HEK293 (cell line): ENCODE measurements at regions not wholly inside any gene's neighbourhood (a gene's known extent, or its start where the extent isn't known, plus 50 kb on each side); places are given as distances from the start of the nearest gene placed in this dataset.

Experiments
- CTCF ChIA-PET: fragments of 350-600 bp; formaldehyde crosslinking; extraction: SDS; loops from one replicate; lab custom pipeline; 2021; ENCODE audit warnings: antibody characterized with exemption; lab: Yijun Ruan, JAX
- POLR2A ChIA-PET: fragments of 300-600 bp; formaldehyde crosslinking; extraction: SDS; loops from one replicate; lab custom pipeline; 2020; ENCODE audit warnings: antibody characterized with exemption, inconsistent platforms; lab: Yijun Ruan, JAX
- H3K27ac ChIP-seq: fragments of 200-500 bp; sonication (Bioruptor generic); 2 replicates; pipeline ENCODE4 v1.5.1; 2014; ENCODE audit warnings: low read depth, low read length, control low read depth, inconsistent platforms; ENCODE audit errors: extremely low read depth
- H3K36me3 ChIP-seq, 2 experiments: fragments of 200-500 bp in 1 of 2; sonication (Bioruptor generic) in 1 of 2; 1 replicate in 1 of 2; 2 replicates in 1 of 2; pipeline ENCODE4 v1.5.1; 2014 to 2017; ENCODE audit warnings: inconsistent platforms in 2 of 2, low read length in 2 of 2; ENCODE audit not compliant: control insufficient read depth in 2 of 2, insufficient read depth in 1 of 2
- H3K4me1 ChIP-seq: fragments of 200-500 bp; sonication (Bioruptor generic); 2 replicates; pipeline ENCODE4 v1.5.1; 2014; ENCODE audit warnings: mild to moderate bottlenecking, low read length, inconsistent platforms; ENCODE audit not compliant: control insufficient read depth, insufficient read depth
- H3K4me3 ChIP-seq: 2 replicates; pipeline ENCODE4 v1.5.1; 2011; ENCODE audit warnings: low read depth, mild to moderate bottlenecking, control low read depth, low read length, moderate library complexity
- H3K9me3 ChIP-seq: fragments of 200-500 bp; sonication (Bioruptor generic); 2 replicates; pipeline ENCODE4 v1.5.1; 2014; ENCODE audit warnings: low read depth, low read length, inconsistent platforms; ENCODE audit not compliant: control insufficient read depth, insufficient read depth
- OVOL3 ChIP-seq: fragments of 450-650 bp; formaldehyde crosslinking; IDR thresholded peaks from 2 replicates; pipeline ENCODE4 v1.5.1; 2016; ENCODE audit warnings: missing biosample characterization, missing genetic modification characterization
- SP7 ChIP-seq: fragments of 450-650 bp; formaldehyde crosslinking; IDR thresholded peaks from 2 replicates; pipeline ENCODE4 v1.5.1; 2016; ENCODE audit warnings: missing biosample characterization, missing genetic modification characterization
- WT1 ChIP-seq: fragments of 450-650 bp; formaldehyde crosslinking; IDR thresholded peaks from 2 replicates; pipeline ENCODE4 v1.5.1; 2016; ENCODE audit warnings: missing biosample characterization, missing genetic modification characterization
- ZBTB7A ChIP-seq: fragments of 450-650 bp; formaldehyde crosslinking; IDR thresholded peaks from 2 replicates; pipeline ENCODE4 v1.5.1; 2016; ENCODE audit warnings: low read depth, missing biosample characterization, missing genetic modification characterization
- ZNF184 ChIP-seq: fragments of 450-650 bp; IDR thresholded peaks from 2 replicates; pipeline ENCODE4 v1.5.1; 2018; ENCODE audit warnings: missing biosample characterization, mild to moderate bottlenecking, missing genetic modification characterization
- ZNF239 ChIP-seq: fragments of 450-650 bp; formaldehyde crosslinking; IDR thresholded peaks from 2 replicates; pipeline ENCODE4 v1.5.1; 2016; ENCODE audit warnings: missing biosample characterization, missing genetic modification characterization
- ZNF350 ChIP-seq: fragments of 450-650 bp; formaldehyde crosslinking; IDR thresholded peaks from 2 replicates; pipeline ENCODE4 v1.5.0; 2017; ENCODE audit warnings: missing biosample characterization, mild to moderate bottlenecking, missing genetic modification characterization
- ZNF433 ChIP-seq: fragments of 450-650 bp; formaldehyde crosslinking; IDR thresholded peaks from 2 replicates; pipeline ENCODE4 v1.5.1; 2016; ENCODE audit warnings: missing biosample characterization, missing genetic modification characterization, low read depth
- ZNF529 ChIP-seq: fragments of 450-650 bp; formaldehyde crosslinking; IDR thresholded peaks from 2 replicates; pipeline ENCODE4 v1.5.1; 2017; ENCODE audit warnings: missing genetic modification characterization, missing biosample characterization; ENCODE audit not compliant: insufficient replicate concordance
- ZNF701 ChIP-seq: fragments of 450-650 bp; formaldehyde crosslinking; IDR thresholded peaks from 2 replicates; pipeline ENCODE4 v1.5.1; 2016; ENCODE audit warnings: missing biosample characterization, missing genetic modification characterization
- TF ChIP-seq, protein P1 (sequence below): fragments of 450-650 bp; IDR thresholded peaks from 2 replicates; pipeline ENCODE4 v1.5.1; 2018; ENCODE audit warnings: missing biosample characterization, mild to moderate bottlenecking, missing genetic modification characterization
- TF ChIP-seq, protein P2 (sequence below): fragments of 450-650 bp; formaldehyde crosslinking; IDR thresholded peaks from 2 replicates; pipeline ENCODE4; 2016; ENCODE audit warnings: missing biosample characterization, missing genetic modification characterization
- TF ChIP-seq, protein P3 (sequence below): fragments of 450-650 bp; formaldehyde crosslinking; IDR thresholded peaks from 2 replicates; pipeline ENCODE4 v1.5.1; 2016; ENCODE audit warnings: missing biosample characterization, missing genetic modification characterization, borderline replicate concordance
- TF ChIP-seq, protein P4 (sequence below): fragments of 450-650 bp; formaldehyde crosslinking; IDR thresholded peaks from 2 replicates; pipeline ENCODE4 v1.5.1; 2016; ENCODE audit warnings: missing biosample characterization, missing genetic modification characterization
- TF ChIP-seq, protein P5 (sequence below): fragments of 450-650 bp; formaldehyde crosslinking; IDR thresholded peaks from 2 replicates; pipeline ENCODE4 v1.5.1; 2016; ENCODE audit warnings: missing biosample characterization, missing genetic modification characterization

DNA sequence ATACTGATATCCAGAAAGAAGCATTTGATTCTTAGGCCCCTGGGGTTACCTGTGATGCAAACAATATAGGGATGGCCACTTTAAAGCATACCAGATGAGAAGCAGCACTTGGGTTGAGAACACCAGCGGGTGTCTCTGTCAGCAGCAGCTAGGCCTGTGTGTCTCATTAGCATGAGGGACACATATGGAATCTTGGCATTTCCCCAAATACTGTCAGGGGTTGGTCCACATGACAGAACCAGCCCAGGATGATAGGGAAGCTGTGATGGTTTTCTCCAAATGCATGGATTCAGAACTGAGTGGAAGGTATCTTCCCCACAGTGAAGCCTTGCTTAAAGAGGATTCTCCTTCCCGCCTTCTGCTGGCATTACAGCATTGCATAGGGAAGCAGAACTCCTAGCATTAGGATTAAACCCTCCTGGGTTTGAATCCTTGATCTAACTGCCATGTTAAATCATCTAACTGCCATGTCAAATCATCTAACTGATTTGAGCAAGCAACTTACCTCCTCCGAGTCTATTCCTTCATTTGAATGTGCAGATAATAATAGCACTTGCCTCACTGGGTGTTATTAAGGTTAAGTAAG is 111.5 kb upstream of the WSCD2 start:
- Histone ChIP-seq H3K4me3 (no peak overlapping the region), H3K27ac (no peak overlapping the region), H3K9me3 (no peaks in the 10 kb centered on the region), H3K36me3 (no peaks in the 10 kb centered on the region), H3K4me1 (no peaks in the 10 kb centered on the region)
- no peak for TF ChIP-seq ZBTB7A (tag by site-specific recombination)
- CTCF ChIA-PET, result interaction anchor here (1.1 kb wide), 1 partner anchor 25 kb away, joined by 3 read pairs; no protein-coding TSS in a partner anchor
- POLR2A ChIA-PET, result no interaction called here

DNA sequence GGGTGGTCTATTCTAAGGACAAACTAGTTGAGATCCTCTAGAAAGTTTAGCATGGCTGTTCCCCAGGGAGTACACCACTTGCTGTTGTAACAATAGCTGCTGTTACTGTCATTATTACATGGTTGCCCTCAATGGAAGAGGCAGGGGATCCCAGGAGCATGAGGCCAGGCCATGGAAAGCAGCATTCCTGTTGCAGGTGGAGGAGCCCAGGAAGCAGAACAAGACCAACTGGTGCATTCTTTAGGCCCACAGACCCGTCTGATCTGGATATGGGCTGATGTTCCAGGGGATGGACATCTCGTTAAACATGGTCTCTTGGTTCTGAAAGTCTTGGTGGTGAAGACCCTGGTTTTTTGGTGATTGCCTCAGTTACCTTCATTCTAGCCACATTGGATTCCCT is 109.2 kb upstream of the WSCD2 start:
- POLR2A ChIA-PET, result no interaction called here
- CTCF ChIA-PET, result no interaction called here
- TF ChIP-seq, protein P1, sequence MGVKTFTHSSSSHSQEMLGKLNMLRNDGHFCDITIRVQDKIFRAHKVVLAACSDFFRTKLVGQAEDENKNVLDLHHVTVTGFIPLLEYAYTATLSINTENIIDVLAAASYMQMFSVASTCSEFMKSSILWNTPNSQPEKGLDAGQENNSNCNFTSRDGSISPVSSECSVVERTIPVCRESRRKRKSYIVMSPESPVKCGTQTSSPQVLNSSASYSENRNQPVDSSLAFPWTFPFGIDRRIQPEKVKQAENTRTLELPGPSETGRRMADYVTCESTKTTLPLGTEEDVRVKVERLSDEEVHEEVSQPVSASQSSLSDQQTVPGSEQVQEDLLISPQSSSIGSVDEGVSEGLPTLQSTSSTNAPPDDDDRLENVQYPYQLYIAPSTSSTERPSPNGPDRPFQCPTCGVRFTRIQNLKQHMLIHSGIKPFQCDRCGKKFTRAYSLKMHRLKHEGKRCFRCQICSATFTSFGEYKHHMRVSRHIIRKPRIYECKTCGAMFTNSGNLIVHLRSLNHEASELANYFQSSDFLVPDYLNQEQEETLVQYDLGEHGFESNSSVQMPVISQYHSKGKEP (tag by site-specific recombination), result no peak
- no peak for TF ChIP-seq ZNF701
- TF ChIP-seq ZNF350, result no peak
- TF ChIP-seq WT1 (tag by site-specific recombination), result no peak
- TF ChIP-seq, protein P2, sequence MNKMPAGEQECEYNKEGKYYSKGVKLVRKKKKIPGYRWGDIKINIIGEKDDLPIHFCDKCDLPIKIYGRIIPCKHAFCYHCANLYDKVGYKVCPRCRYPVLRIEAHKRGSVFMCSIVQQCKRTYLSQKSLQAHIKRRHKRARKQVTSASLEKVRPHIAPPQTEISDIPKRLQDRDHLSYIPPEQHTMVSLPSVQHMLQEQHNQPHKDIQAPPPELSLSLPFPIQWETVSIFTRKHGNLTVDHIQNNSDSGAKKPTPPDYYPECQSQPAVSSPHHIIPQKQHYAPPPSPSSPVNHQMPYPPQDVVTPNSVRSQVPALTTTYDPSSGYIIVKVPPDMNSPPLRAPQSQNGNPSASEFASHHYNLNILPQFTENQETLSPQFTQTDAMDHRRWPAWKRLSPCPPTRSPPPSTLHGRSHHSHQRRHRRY (tag by site-specific recombination), result no peak
- TF ChIP-seq, protein P3, sequence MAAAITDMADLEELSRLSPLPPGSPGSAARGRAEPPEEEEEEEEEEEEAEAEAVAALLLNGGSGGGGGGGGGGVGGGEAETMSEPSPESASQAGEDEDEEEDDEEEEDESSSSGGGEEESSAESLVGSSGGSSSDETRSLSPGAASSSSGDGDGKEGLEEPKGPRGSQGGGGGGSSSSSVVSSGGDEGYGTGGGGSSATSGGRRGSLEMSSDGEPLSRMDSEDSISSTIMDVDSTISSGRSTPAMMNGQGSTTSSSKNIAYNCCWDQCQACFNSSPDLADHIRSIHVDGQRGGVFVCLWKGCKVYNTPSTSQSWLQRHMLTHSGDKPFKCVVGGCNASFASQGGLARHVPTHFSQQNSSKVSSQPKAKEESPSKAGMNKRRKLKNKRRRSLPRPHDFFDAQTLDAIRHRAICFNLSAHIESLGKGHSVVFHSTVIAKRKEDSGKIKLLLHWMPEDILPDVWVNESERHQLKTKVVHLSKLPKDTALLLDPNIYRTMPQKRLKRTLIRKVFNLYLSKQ, result no peak
- no peak for TF ChIP-seq ZNF433 (tag by site-specific recombination)
- TF ChIP-seq SP7 (tag by site-specific recombination), result no peak
- TF ChIP-seq, protein P4, sequence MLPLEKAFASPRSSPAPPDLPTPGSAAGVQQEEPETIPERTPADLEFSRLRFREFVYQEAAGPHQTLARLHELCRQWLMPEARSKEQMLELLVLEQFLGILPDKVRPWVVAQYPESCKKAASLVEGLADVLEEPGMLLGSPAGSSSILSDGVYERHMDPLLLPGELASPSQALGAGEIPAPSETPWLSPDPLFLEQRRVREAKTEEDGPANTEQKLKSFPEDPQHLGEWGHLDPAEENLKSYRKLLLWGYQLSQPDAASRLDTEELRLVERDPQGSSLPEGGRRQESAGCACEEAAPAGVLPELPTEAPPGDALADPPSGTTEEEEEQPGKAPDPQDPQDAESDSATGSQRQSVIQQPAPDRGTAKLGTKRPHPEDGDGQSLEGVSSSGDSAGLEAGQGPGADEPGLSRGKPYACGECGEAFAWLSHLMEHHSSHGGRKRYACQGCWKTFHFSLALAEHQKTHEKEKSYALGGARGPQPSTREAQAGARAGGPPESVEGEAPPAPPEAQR (tag by site-specific recombination), result no peak
- TF ChIP-seq ZNF239 (tag by site-specific recombination), result no peak
- TF ChIP-seq ZNF529 (tag by site-specific recombination), result no peak
- TF ChIP-seq OVOL3 (tag by site-specific recombination), result no peak
- no peak for TF ChIP-seq ZNF184 (tag by site-specific recombination)
- TF ChIP-seq, protein P5, sequence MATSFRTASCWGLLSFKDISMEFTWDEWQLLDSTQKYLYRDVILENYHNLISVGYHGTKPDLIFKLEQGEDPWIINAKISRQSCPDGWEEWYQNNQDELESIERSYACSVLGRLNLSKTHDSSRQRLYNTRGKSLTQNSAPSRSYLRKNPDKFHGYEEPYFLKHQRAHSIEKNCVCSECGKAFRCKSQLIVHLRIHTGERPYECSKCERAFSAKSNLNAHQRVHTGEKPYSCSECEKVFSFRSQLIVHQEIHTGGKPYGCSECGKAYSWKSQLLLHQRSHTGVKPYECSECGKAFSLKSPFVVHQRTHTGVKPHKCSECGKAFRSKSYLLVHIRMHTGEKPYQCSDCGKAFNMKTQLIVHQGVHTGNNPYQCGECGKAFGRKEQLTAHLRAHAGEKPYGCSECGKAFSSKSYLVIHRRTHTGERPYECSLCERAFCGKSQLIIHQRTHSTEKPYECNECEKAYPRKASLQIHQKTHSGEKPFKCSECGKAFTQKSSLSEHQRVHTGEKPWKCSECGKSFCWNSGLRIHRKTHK, result no peak
- Histone ChIP-seq H3K9me3 (no peaks in the 10 kb centered on the region), H3K4me1 (no peaks in the 10 kb centered on the region), H3K4me3 (no peak overlapping the region), H3K36me3 (no peaks in the 10 kb centered on the region), H3K27ac (no peak overlapping the region)
